Nephron (organoid): ENCODE measurements at regions not wholly inside any gene's neighbourhood (a gene's known extent, or its start where the extent isn't known, plus 50 kb on each side); places are given as distances from the start of the nearest gene placed in this dataset.

ENCODE experiments used
- H3K27ac Mint-ChIP-seq, 3 experiments: 2 replicates each; pipeline ENCODE4 v1.8.0; 2020; ENCODE audit warnings: mixed read lengths in 3 of 3, mild to moderate bottlenecking in 2 of 3, moderate library complexity in 1 of 3
- H3K27me3 Mint-ChIP-seq: 2 replicates; pipeline ENCODE4 v1.8.0; 2021; ENCODE audit warnings: low read depth, mild to moderate bottlenecking, moderate library complexity, mixed read lengths
- H3K36me3 Mint-ChIP-seq: 2 replicates; pipeline ENCODE4 v1.8.0; 2020; ENCODE audit warnings: low read depth, mixed read lengths
- H3K4me1 Mint-ChIP-seq: 2 replicates; pipeline ENCODE4 v1.8.0; 2020; ENCODE audit warnings: mixed read lengths
- H3K4me3 Mint-ChIP-seq, 3 experiments: 2 replicates each; pipeline ENCODE4 v1.8.0; 2020; ENCODE audit warnings: mild to moderate bottlenecking in 3 of 3, mixed read lengths in 3 of 3, moderate library complexity in 2 of 3
- H3K9me3 Mint-ChIP-seq: 2 replicates; pipeline ENCODE4 v1.8.0; 2020; ENCODE audit warnings: mixed read lengths
- CTCF ChIP-seq, 3 experiments: fragments of 200-600 bp; sonication (generic); IDR thresholded peaks; one replicate each; pipeline ENCODE4 v1.5.0; 2021; ENCODE audit warnings: antibody characterized with exemption in 3 of 3; ENCODE audit not compliant: unreplicated experiment in 3 of 3

- Mint-ChIP-seq H3K9me3 (no peaks in the 10 kb centered on the region), H3K27me3 (no peaks in the 10 kb centered on the region), H3K4me1 (no peaks in the 10 kb centered on the region), H3K36me3 (no peaks in the 10 kb centered on the region), H3K27ac (no peak overlapping the region), H3K4me3 (no peak overlapping the region)
- no peak for TF ChIP-seq CTCF (IDR thresholded peaks at IDR 0.05; ENCODE audit: unreplicated experiment in 3 of 3)
Observed at GRCh38 chr10:57015187-57015586, 654.1 kb upstream of the ZWINT start.

- Mint-ChIP-seq H3K4me3 (no peak overlapping the region), H3K27me3 (no peaks in the 10 kb centered on the region), H3K27ac (no peak overlapping the region), H3K4me1 (no peaks in the 10 kb centered on the region), H3K9me3 (no peaks in the 10 kb centered on the region), H3K36me3 (no peaks in the 10 kb centered on the region)
- no peak for TF ChIP-seq CTCF (IDR thresholded peaks at IDR 0.05; ENCODE audit: unreplicated experiment in 3 of 3)
Observed at GRCh38 chr10:57014758-57015157, 653.7 kb upstream of the ZWINT start.

GRCh38 chr10:57008189-57008588 is 647.1 kb upstream of the ZWINT start:
- no peaks in the 10 kb centered on the region for H3K9me3 Mint-ChIP-seq

GRCh38 chr10:56991591-56992069 is 630.6 kb upstream of the ZWINT start:
- no peaks in the 10 kb centered on the region for H3K36me3 Mint-ChIP-seq
- H3K4me3 Mint-ChIP-seq: no peak overlapping the region
- H3K27ac Mint-ChIP-seq: peak overlapping the region in 1 of 3 experiments; percentile 80
- peaks cover 7% of the 10 kb centered on the region for H3K9me3 Mint-ChIP-seq
- no peaks in the 10 kb centered on the region for H3K27me3 Mint-ChIP-seq
- no peak for TF ChIP-seq CTCF (IDR thresholded peaks at IDR 0.05; ENCODE audit: unreplicated experiment in 3 of 3)
- no peaks in the 10 kb centered on the region for H3K4me1 Mint-ChIP-seq

More at GRCh38 chr10:57008189-57008588, 647.1 kb upstream of the ZWINT start:
- Mint-ChIP-seq H3K4me3 (no peak overlapping the region), H3K4me1 (no peaks in the 10 kb centered on the region), H3K27me3 (no peaks in the 10 kb centered on the region), H3K36me3 (no peaks in the 10 kb centered on the region), H3K27ac (no peak overlapping the region)
- no peak for TF ChIP-seq CTCF (IDR thresholded peaks at IDR 0.05; ENCODE audit: unreplicated experiment in 3 of 3)

- Mint-ChIP-seq H3K27ac (no peak overlapping the region), H3K36me3 (no peaks in the 10 kb centered on the region), H3K4me3 (no peak overlapping the region), H3K27me3 (no peaks in the 10 kb centered on the region), H3K4me1 (no peaks in the 10 kb centered on the region), H3K9me3 (no peaks in the 10 kb centered on the region)
- TF ChIP-seq CTCF (IDR thresholded peaks at IDR 0.05; ENCODE audit: unreplicated experiment in 3 of 3): no peak
Observed at GRCh38 chr10:56975513-56975912, 614.5 kb upstream of the ZWINT start.

GRCh38 chr10:56973766-56974165 is 612.7 kb upstream of the ZWINT start:
- Mint-ChIP-seq H3K9me3 (no peaks in the 10 kb centered on the region), H3K36me3 (no peaks in the 10 kb centered on the region), H3K27me3 (no peaks in the 10 kb centered on the region), H3K4me1 (no peaks in the 10 kb centered on the region), H3K4me3 (no peak overlapping the region), H3K27ac (no peak overlapping the region)
- TF ChIP-seq CTCF (IDR thresholded peaks at IDR 0.05; ENCODE audit: unreplicated experiment in 3 of 3): no peak
